B cell (primary cell): ENCODE measurements at regions not wholly inside any gene's neighbourhood (a gene's known extent, or its start where the extent isn't known, plus 50 kb on each side); places are given as distances from the start of the nearest gene placed in this dataset.

Source experiments
- ATAC-seq: fragments of 200-7000 bp; cut with Tn5 transposase; one replicate; pipeline ENCODE4 v1.10.0; 2021; ENCODE audit warnings: low read depth, mild to moderate bottlenecking, moderate number of reproducible peaks, moderate library complexity
- CTCF ChIA-PET: fragments of 350-600 bp; sonication (Branson Sonifier 250); formaldehyde crosslinking; loops from one replicate; lab custom pipeline; 2021; ENCODE audit warnings: antibody characterized with exemption, inconsistent platforms; lab: Charles Lee
- POLR2A ChIA-PET: fragments of 350-600 bp; sonication (Branson Sonifier 250); formaldehyde crosslinking; loops from one replicate; lab custom pipeline; 2021; ENCODE audit warnings: antibody characterized with exemption; lab: Charles Lee
- DNase-seq: peaks from one replicate; pipeline ENCODE4 v3.0.0; 2013
- H2AFZ ChIP-seq: 2 replicates; pipeline ENCODE4 v1.6.1; 2012; ENCODE audit warnings: mild to moderate bottlenecking, low read depth, low read length; ENCODE audit not compliant: insufficient read depth, poor library complexity, severe bottlenecking
- H3K27ac ChIP-seq, 2 donors: 1 replicate in 1 of 2; 2 replicates in 1 of 2; pipeline ENCODE4 v1.5.1; 2012 to 2013; ENCODE audit warnings: low read length in 2 of 2, mild to moderate bottlenecking in 2 of 2, moderate library complexity in 1 of 2
- H3K27me3 ChIP-seq, 4 experiments: fragments of 200-600 bp in 1 of 4; sonication (generic) in 1 of 4; replicated peaks in 1 of 4; 1 replicate in 2 of 4; 2 replicates in 2 of 4; pipeline versions ENCODE4 v1.6.1 to v1.7.0; 2013 to 2016; ENCODE audit warnings: low read length in 3 of 4, mild to moderate bottlenecking in 2 of 4, mixed read lengths in 1 of 4, moderate library complexity in 1 of 4; ENCODE audit not compliant: insufficient read depth in 4 of 4, control insufficient read depth in 3 of 4; ENCODE audit errors: control extremely low read depth in 1 of 4
- H3K36me3 ChIP-seq, 2 experiments: replicated peaks in 1 of 2; 1 replicate in 1 of 2; 2 replicates in 1 of 2; pipeline versions ENCODE4 v1.6.1 to v1.7.1; 2013; ENCODE audit warnings: low read length in 1 of 2; ENCODE audit not compliant: insufficient read depth in 2 of 2, control insufficient read depth in 1 of 2; ENCODE audit errors: control extremely low read depth in 1 of 2, extremely low read depth in 1 of 2
- H3K4me1 ChIP-seq, 2 donors: fragments of 200-600 bp in 1 of 2; sonication (generic) in 1 of 2; 1 replicate in 1 of 2; 2 replicates in 1 of 2; pipeline versions ENCODE4 v1.5.1 to v1.6.1; 2013 to 2017; ENCODE audit warnings: low read length in 2 of 2; ENCODE audit not compliant: control insufficient read depth in 2 of 2, insufficient read depth in 2 of 2
- H3K4me2 ChIP-seq: replicated peaks from 2 replicates; pipeline ENCODE3; 2012; ENCODE audit warnings: mild to moderate bottlenecking, low read depth, low read length; ENCODE audit not compliant: poor library complexity, severe bottlenecking
- H3K4me3 ChIP-seq, 5 experiments: fragments of 200-600 bp in 1 of 5; sonication (generic) in 1 of 5; 1 replicate in 3 of 5; 2 replicates in 2 of 5; pipeline versions ENCODE4 v1.5.1 to v1.7.0; 2011 to 2016; ENCODE audit warnings: low read length in 4 of 5, mild to moderate bottlenecking in 4 of 5, low read depth in 2 of 5, control low read depth in 1 of 5, moderate library complexity in 1 of 5; ENCODE audit not compliant: insufficient read depth in 1 of 5; ENCODE audit errors: control extremely low read depth in 1 of 5, extremely low read depth in 1 of 5
- H3K79me2 ChIP-seq: fragments of 200-600 bp; sonication (generic); one replicate; pipeline ENCODE4 v1.6.0; 2016; ENCODE audit warnings: low read length; ENCODE audit not compliant: control insufficient read depth, insufficient read depth
- H3K9ac ChIP-seq: fragments of 200-600 bp; sonication (generic); 2 replicates; pipeline ENCODE4 v1.6.1; 2017; ENCODE audit warnings: mild to moderate bottlenecking, low read length, moderate library complexity
- H3K9me3 ChIP-seq, 3 donors: one replicate each; pipeline versions ENCODE4 v1.6.1 to v1.7.1; 2013; ENCODE audit warnings: low read length in 2 of 3; ENCODE audit not compliant: control insufficient read depth in 2 of 3, insufficient read depth in 1 of 3; ENCODE audit errors: control extremely low read depth in 1 of 3
- H4K20me1 ChIP-seq: 2 replicates; pipeline ENCODE4 v1.6.0; 2012; ENCODE audit warnings: mild to moderate bottlenecking, low read length; ENCODE audit not compliant: insufficient read depth, control insufficient read depth, poor library complexity, severe bottlenecking
- H3K27ac Mint-ChIP-seq: one replicate; pipeline ENCODE4 v1.8.0; 2021; ENCODE audit warnings: mixed read lengths
- H3K27me3 Mint-ChIP-seq: one replicate; pipeline ENCODE4 v1.8.0; 2021; ENCODE audit warnings: mixed read lengths
- H3K4me1 Mint-ChIP-seq: one replicate; pipeline ENCODE4 v1.8.0; 2021; ENCODE audit warnings: mixed read lengths
- H3K4me3 Mint-ChIP-seq: one replicate; pipeline ENCODE4 v1.8.0; 2021; ENCODE audit warnings: mixed read lengths
- H3K9me3 Mint-ChIP-seq: one replicate; pipeline ENCODE4 v1.8.0; 2022; ENCODE audit warnings: mixed read lengths; ENCODE audit not compliant: insufficient read depth
- CTCF ChIP-seq: fragments of 200-600 bp; IDR thresholded peaks from one replicate; pipeline ENCODE4 v1.8.0; 2022; ENCODE audit warnings: antibody characterized with exemption, mild to moderate bottlenecking
- EZH2 ChIP-seq: IDR thresholded peaks from 2 replicates; pipeline ENCODE4 v1.6.1; 2012; ENCODE audit warnings: borderline replicate concordance, low read depth, mild to moderate bottlenecking, moderate library complexity, low read length; ENCODE audit not compliant: insufficient read depth, poor library complexity, severe bottlenecking
- WGBS: methylation state at CpG from one replicate; pipeline ENCODE4 v1.1.5; 2013; ENCODE audit warnings: missing lambda C conversion rate; ENCODE audit not compliant: insufficient coverage; 5-methylcytosine and 5-hydroxymethylcytosine counted together
- intact Hi-C: fragments of 100-400 bp; cut with micrococcal nuclease; formaldehyde crosslinking; loops from one replicate; pipeline ENCODE4 v1.10.0; 2022

- H3K27ac ChIP-seq = no peak overlapping the region
- H3K9ac ChIP-seq = no peak overlapping the region
- Mint-ChIP-seq H3K4me1 (no peaks in the 10 kb centered on the region), H3K4me3 (no peak overlapping the region), H3K9me3 (peaks cover 3% of the 10 kb centered on the region), H3K27me3 (peaks cover 31% of the 10 kb centered on the region), H3K27ac (no peak overlapping the region)
- ChIA-PET POLR2A (no interaction called here), CTCF (interaction anchor here (1.2 to 1.5 kb wide), 2 partner anchors 54 to 185 kb away, joined by 3 read pairs; no protein-coding TSS in a partner anchor)
- no peak for TF ChIP-seq EZH2
- no peak for TF ChIP-seq CTCF
- H2AFZ ChIP-seq = no peak overlapping the region
- H3K36me3 ChIP-seq = no peaks in the 10 kb centered on the region
- H4K20me1 ChIP-seq = no peaks in the 10 kb centered on the region
- no peak for DNase-seq
- 73% methylated on average over 3 of the region's 5 CpGs for WGBS
- no peak overlapping the region for H3K4me2 ChIP-seq
- no peaks in the 10 kb centered on the region for H3K79me2 ChIP-seq
- intact Hi-C loops = no loop called here
- no peak for ATAC-seq
- peaks cover 0 to 6% (median 2%) of the 10 kb centered on the region in 4 experiments for H3K27me3 ChIP-seq
- H3K9me3 ChIP-seq = peaks cover 0 to 20% (median 6%) of the 10 kb centered on the region in 3 donors
- H3K4me3 ChIP-seq = no peak overlapping the region
- H3K4me1 ChIP-seq = no peaks in the 10 kb centered on the region
Observed at GRCh38 chr11:64503186-64503753, 52.5 kb upstream of the SLC22A11 start.

- WGBS = 95% methylated on average over 5 of the region's 5 CpGs
- H3K36me3 ChIP-seq = no peaks in the 10 kb centered on the region
- H3K9me3 ChIP-seq = peaks cover 0 to 20% (median 6%) of the 10 kb centered on the region in 3 donors
- H3K27me3 ChIP-seq = no peaks in the 10 kb centered on the region
- H3K27ac ChIP-seq = no peak overlapping the region
- CTCF ChIA-PET = no interaction called here
- Mint-ChIP-seq H3K27me3 (peaks cover 30% of the 10 kb centered on the region), H3K27ac (no peak overlapping the region), H3K4me3 (no peak overlapping the region), H3K9me3 (peaks cover 3% of the 10 kb centered on the region), H3K4me1 (no peaks in the 10 kb centered on the region)
- no peaks in the 10 kb centered on the region for H4K20me1 ChIP-seq
- ATAC-seq = no peak
- no peak overlapping the region for H2AFZ ChIP-seq
- no peaks in the 10 kb centered on the region for H3K79me2 ChIP-seq
- no peaks in the 10 kb centered on the region for H3K4me1 ChIP-seq
- H3K4me3 ChIP-seq = no peak overlapping the region
- DNase-seq = no peak
- POLR2A ChIA-PET = no interaction called here
- H3K4me2 ChIP-seq = no peak overlapping the region
- TF ChIP-seq CTCF (no peak), EZH2 (no peak)
- intact Hi-C loops = no loop called here
- no peak overlapping the region for H3K9ac ChIP-seq
Observed at GRCh38 chr11:64504999-64505398, 50.7 kb upstream of the SLC22A11 start.
